Natural killer cell (primary cell): ENCODE measurements at regions not wholly inside any gene's neighbourhood (a gene's known extent, or its start where the extent isn't known, plus 50 kb on each side); places are given as distances from the start of the nearest gene placed in this dataset.

Experiments
- ATAC-seq, 3 donors: fragments of 150-1000 bp in 2 of 3; fragments of 200-7000 bp in 1 of 3; cut with Tn5 transposase; 1 replicate in 1 of 3; 2 replicates in 2 of 3; pipeline ENCODE4 v1.10.0; 2021; ENCODE audit warnings: mild to moderate bottlenecking in 2 of 3, moderate library complexity in 2 of 3
- DNase-seq, 2 donors: peaks; one replicate each; pipeline versions ENCODE4 v3.0.0 to v3.0.0-alpha.2; 2013 to 2021; ENCODE audit warnings: mixed read lengths in 1 of 2
- H3K27ac ChIP-seq: one replicate; pipeline ENCODE4 v1.5.1; 2013; ENCODE audit warnings: mild to moderate bottlenecking, low read length
- H3K27me3 ChIP-seq: one replicate; pipeline ENCODE4 v1.6.1; 2013; ENCODE audit warnings: low read length; ENCODE audit not compliant: control insufficient read depth, insufficient read depth
- H3K36me3 ChIP-seq: one replicate; pipeline ENCODE4 v1.6.1; 2013; ENCODE audit warnings: low read length; ENCODE audit not compliant: control insufficient read depth, insufficient read depth
- H3K4me1 ChIP-seq: one replicate; pipeline ENCODE4 v1.6.1; 2013; ENCODE audit warnings: low read length; ENCODE audit not compliant: control insufficient read depth, insufficient read depth
- H3K4me3 ChIP-seq: one replicate; pipeline ENCODE4 v1.5.1; 2013; ENCODE audit warnings: low read length
- H3K9me3 ChIP-seq: one replicate; pipeline ENCODE4 v1.6.1; 2013; ENCODE audit warnings: low read length; ENCODE audit not compliant: control insufficient read depth, insufficient read depth
- H3K27ac Mint-ChIP-seq, 2 donors: one replicate each; pipeline ENCODE4 v1.8.0; 2022; ENCODE audit warnings: mild to moderate bottlenecking in 2 of 2, mixed read lengths in 2 of 2, moderate library complexity in 1 of 2
- H3K27me3 Mint-ChIP-seq, 2 donors: one replicate each; pipeline ENCODE4 v1.8.0; 2022; ENCODE audit warnings: low read depth in 2 of 2, mixed read lengths in 2 of 2
- H3K36me3 Mint-ChIP-seq: one replicate; pipeline ENCODE4 v1.8.0; 2022; ENCODE audit warnings: mixed read lengths
- H3K4me1 Mint-ChIP-seq, 2 donors: one replicate each; pipeline ENCODE4 v1.8.0; 2022; ENCODE audit warnings: mixed read lengths in 2 of 2
- H3K4me3 Mint-ChIP-seq: one replicate; pipeline ENCODE4 v1.8.0; 2022; ENCODE audit warnings: mild to moderate bottlenecking, moderate library complexity, mixed read lengths
- H3K9me3 Mint-ChIP-seq, 2 donors: one replicate each; pipeline ENCODE4 v1.8.0; 2022; ENCODE audit warnings: mixed read lengths in 2 of 2
- WGBS: methylation state at CpG from one replicate; pipeline ENCODE4 v1.1.7; 2013; ENCODE audit warnings: missing lambda C conversion rate; ENCODE audit not compliant: insufficient coverage; 5-methylcytosine and 5-hydroxymethylcytosine counted together
- intact Hi-C: fragments of 100-400 bp; cut with micrococcal nuclease; formaldehyde crosslinking; loops from one replicate; pipeline ENCODE4 v1.14.2; 2022
- TF ChIP-seq, protein P1 (sequence below): fragments of 200-600 bp; IDR thresholded peaks from one replicate; pipeline ENCODE4 v1.8.0; 2022; ENCODE audit warnings: antibody characterized with exemption

DNA sequence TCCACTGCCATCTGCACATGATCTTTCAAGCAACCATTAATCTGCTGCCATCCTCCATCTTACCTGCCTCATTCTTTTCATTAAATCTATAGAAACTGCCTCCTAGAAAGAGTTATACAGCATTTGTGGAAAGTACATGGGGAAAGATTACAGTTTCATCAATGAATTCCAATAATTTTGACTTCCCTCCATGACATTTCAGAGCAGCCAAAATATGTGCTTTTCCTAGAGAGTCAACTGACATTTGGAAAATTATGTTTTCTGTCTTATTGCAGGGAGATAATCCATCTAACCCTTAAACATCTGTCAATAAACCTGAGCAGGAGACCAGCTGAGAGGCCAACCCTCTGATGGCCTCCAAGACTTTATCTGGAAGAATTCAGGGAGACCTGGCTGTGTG, 147.0 kb upstream of the CDH5 start:
- Mint-ChIP-seq H3K27ac (no peak overlapping the region), H3K4me1 (no peaks in the 10 kb centered on the region), H3K27me3 (peaks cover 6 to 26% of the 10 kb centered on the region in 2 donors), H3K9me3 (no peaks in the 10 kb centered on the region), H3K4me3 (no peak overlapping the region), H3K36me3 (no peaks in the 10 kb centered on the region)
- TF ChIP-seq, protein P1, sequence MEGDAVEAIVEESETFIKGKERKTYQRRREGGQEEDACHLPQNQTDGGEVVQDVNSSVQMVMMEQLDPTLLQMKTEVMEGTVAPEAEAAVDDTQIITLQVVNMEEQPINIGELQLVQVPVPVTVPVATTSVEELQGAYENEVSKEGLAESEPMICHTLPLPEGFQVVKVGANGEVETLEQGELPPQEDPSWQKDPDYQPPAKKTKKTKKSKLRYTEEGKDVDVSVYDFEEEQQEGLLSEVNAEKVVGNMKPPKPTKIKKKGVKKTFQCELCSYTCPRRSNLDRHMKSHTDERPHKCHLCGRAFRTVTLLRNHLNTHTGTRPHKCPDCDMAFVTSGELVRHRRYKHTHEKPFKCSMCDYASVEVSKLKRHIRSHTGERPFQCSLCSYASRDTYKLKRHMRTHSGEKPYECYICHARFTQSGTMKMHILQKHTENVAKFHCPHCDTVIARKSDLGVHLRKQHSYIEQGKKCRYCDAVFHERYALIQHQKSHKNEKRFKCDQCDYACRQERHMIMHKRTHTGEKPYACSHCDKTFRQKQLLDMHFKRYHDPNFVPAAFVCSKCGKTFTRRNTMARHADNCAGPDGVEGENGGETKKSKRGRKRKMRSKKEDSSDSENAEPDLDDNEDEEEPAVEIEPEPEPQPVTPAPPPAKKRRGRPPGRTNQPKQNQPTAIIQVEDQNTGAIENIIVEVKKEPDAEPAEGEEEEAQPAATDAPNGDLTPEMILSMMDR = no peak
- Histone ChIP-seq H3K27me3 (no peaks in the 10 kb centered on the region), H3K4me1 (no peaks in the 10 kb centered on the region), H3K4me3 (no peak overlapping the region), H3K9me3 (no peaks in the 10 kb centered on the region), H3K27ac (no peak overlapping the region), H3K36me3 (no peaks in the 10 kb centered on the region)
- ATAC-seq (no peak), DNase-seq (no peak)
- intact Hi-C loops = no loop called here

DNA sequence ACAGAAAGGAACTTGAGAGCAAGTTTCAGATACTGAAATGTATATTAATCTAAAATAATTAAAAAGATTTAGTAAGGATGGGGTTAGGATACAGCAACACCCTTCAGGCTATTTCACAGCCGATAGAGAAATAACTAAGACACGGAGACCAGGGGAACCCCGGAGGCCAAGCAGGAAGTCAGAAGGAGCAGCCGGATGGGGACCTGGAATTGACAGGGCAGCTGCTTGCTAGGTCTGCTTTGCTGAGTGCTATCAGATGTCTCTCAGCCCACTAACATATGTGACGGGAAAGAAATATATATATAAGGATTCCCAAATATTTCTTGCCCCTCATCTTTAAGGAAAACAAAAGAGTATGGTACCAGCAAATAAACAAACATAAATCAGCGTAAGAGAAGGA, 154.1 kb upstream of the CDH5 start:
- no peaks in the 10 kb centered on the region for H3K36me3 ChIP-seq
- TF ChIP-seq, protein P1 = no peak
- DNase-seq = no peak
- H3K27me3 ChIP-seq = no peaks in the 10 kb centered on the region
- Mint-ChIP-seq H3K27ac (no peak overlapping the region), H3K4me1 (no peaks in the 10 kb centered on the region), H3K9me3 (no peaks in the 10 kb centered on the region), H3K36me3 (no peaks in the 10 kb centered on the region), H3K27me3 (peaks cover 5 to 40% of the 10 kb centered on the region in 2 donors), H3K4me3 (no peak overlapping the region)
- H3K4me3 ChIP-seq = no peak overlapping the region
- ATAC-seq = no peak
- no peak overlapping the region for H3K27ac ChIP-seq
- WGBS = 12% methylated on average over 4 of the region's 6 CpGs
- no peaks in the 10 kb centered on the region for H3K4me1 ChIP-seq
- H3K9me3 ChIP-seq = no peaks in the 10 kb centered on the region
- intact Hi-C loops = no loop called here

DNA sequence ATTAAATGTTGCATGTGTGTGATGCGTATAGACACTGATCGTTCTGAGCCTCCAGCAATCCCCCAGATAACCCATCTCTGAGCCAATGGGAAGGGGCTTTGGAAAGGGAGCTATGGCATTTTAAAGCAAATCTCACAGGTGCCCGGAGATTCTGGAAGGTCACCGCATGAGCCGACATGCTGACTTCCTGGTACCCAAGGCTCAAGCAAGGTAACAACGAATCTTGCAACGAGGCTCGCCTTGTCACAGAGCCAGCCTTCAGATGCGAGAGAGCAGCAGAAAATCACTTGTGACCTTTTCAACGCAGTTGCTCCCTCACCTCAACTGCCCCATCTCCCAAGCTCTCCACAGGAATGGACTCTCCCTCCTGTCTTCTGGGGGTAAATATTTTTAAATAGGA, 154.8 kb upstream of the CDH5 start:
- H3K27ac ChIP-seq = no peak overlapping the region
- no peak overlapping the region for H3K4me3 Mint-ChIP-seq
- no peaks in the 10 kb centered on the region for H3K9me3 ChIP-seq
- H3K27me3 Mint-ChIP-seq = peaks cover 8 to 47% of the 10 kb centered on the region in 2 donors
- WGBS = 88% methylated on average over 9 of the region's 10 CpGs
- H3K27ac Mint-ChIP-seq = no peak overlapping the region
- no peaks in the 10 kb centered on the region for H3K36me3 ChIP-seq
- no peaks in the 10 kb centered on the region for H3K36me3 Mint-ChIP-seq
- TF ChIP-seq, protein P1 = no peak
- no peaks in the 10 kb centered on the region for H3K9me3 Mint-ChIP-seq
- intact Hi-C loops = no loop called here
- no peaks in the 10 kb centered on the region for H3K4me1 ChIP-seq
- no peaks in the 10 kb centered on the region for H3K4me1 Mint-ChIP-seq
- no peaks in the 10 kb centered on the region for H3K27me3 ChIP-seq
- no peak overlapping the region for H3K4me3 ChIP-seq
- no peak for ATAC-seq
- no peak for DNase-seq

DNA sequence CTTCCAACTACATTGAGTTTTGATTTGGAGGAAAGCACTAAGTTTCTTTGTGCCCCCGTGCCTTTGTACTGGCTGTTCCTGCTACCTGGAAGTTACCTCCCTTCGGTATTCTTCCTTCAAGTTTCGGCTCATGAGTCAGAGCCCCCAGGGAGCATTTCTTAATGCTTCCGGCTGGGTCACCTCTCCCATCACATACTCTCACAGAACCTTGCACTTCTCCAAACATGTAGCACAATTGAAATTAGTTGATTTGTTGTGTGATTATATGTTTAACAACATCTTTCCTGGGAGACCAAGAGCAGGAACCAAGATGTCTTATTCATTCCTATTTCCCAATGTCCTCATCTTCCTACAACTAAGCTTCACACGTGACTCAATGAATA, 158.6 kb upstream of the CDH5 start:
- no peaks in the 10 kb centered on the region for H3K27me3 ChIP-seq
- no peak overlapping the region for H3K4me3 ChIP-seq
- Mint-ChIP-seq H3K4me1 (no peaks in the 10 kb centered on the region), H3K27ac (no peak overlapping the region), H3K36me3 (no peaks in the 10 kb centered on the region), H3K4me3 (no peak overlapping the region), H3K27me3 (peaks cover 8 to 30% of the 10 kb centered on the region in 2 donors), H3K9me3 (no peaks in the 10 kb centered on the region)
- no peak overlapping the region for H3K27ac ChIP-seq
- no peaks in the 10 kb centered on the region for H3K4me1 ChIP-seq
- TF ChIP-seq, protein P1 = no peak
- no peaks in the 10 kb centered on the region for H3K9me3 ChIP-seq
- DNase-seq = no peak
- H3K36me3 ChIP-seq = no peaks in the 10 kb centered on the region
- ATAC-seq = no peak
- WGBS = 64% methylated on average over 5 of the region's 5 CpGs
- intact Hi-C loops = no loop called here
